ENCODE measurements at regions not wholly inside any gene's neighbourhood (a gene's known extent, or its start where the extent isn't known, plus 50 kb on each side); places are given as distances from the start of the nearest gene placed in this dataset.

DNA sequence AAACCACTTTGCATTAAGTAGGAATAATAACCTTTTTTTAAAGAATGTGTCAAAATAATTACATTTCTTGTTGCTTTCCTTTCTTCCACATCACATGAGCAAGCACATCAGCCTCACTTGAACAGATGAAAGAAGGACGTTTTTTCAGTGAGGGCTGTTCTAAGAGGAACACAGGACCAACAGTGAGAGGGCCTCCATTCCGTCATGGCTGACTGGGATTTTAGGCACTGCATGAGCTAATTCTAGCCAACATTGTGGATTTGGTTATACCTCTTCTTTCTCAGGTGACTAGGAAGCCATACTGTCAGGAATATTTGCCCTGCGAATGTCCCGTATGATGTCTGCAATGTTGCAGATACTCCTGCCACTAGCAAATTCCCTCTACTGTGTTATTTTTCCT, 87.6 kb downstream of the LINC00237 start (continued):
- no peak for TF ChIP-seq ZNF207 (IDR thresholded peaks at IDR 0.05; ENCODE audit: borderline replicate concordance)
- TF ChIP-seq MAFF (IDR thresholded peaks at IDR 0.05; ENCODE audit: low read depth, low read length), result no peak

DNA sequence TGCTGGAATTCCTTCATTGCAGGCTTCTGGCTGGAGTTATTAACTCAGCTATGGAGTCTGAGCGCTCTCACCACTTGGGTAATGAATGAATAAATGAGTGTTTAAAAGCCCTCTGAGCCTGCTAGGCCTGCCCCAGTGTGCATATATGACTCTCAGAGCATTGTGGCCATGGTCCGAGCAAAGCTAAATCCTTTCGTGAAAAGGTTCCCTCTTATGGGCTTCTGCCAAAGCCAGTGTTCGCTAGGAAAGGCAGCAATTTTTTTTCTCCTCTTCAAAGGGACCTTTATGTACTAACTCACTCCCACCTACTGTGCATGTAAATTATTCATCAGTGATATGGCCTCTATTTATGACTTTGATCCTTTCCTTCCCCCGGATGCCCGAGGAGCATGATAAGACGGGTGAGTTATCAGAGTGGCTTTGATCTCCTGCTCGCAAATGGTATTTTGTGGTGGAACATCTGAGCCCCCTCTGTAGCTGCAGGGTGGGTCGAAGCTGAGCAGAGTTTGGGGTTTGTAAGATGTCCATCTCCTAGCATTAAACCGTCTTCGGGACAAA, 88.6 kb downstream of the LINC00237 start:
- no TSS peak for BruUV-seq (replicated peaks)
- Histone ChIP-seq H2AFZ (ENCODE audit: low read length) (peak overlapping the region; percentile 1), H3K27me3 (ENCODE audit: control insufficient read depth in 1 of 2, insufficient read depth in 2 of 2, low read length in 2 of 2) (no peaks in the 10 kb centered on the region), H3K9me3 (ENCODE audit: low read length) (no peaks in the 10 kb centered on the region), H3K4me2 (ENCODE audit: low read depth, low read length) (peak overlapping the region; percentile 70), H3K9ac (ENCODE audit: insufficient read depth, low read depth, low read length) (peak overlapping the region; percentile 32; the same call in 1 of the 2 replicates), H3K36me3 (replicated peaks in 1 of 2; ENCODE audit: control insufficient read depth in 1 of 2, insufficient read depth in 2 of 2, low read length in 2 of 2) (no peaks in the 10 kb centered on the region), H3K4me3 (replicated peaks in 1 of 3; ENCODE audit: insufficient read depth in 1 of 3, low read depth in 2 of 3, low read length in 3 of 3) (peak overlapping the region in 2 of 3 experiments; percentile 6 to 17; a peak in 1 of 6 replicates), H3K79me2 (ENCODE audit: insufficient read depth, low read length) (no peaks in the 10 kb centered on the region), H3K4me1 (ENCODE audit: insufficient read depth, low read length) (peaks cover 72% of the 10 kb centered on the region), H4K20me1 (ENCODE audit: insufficient read depth, low read length) (no peaks in the 10 kb centered on the region), H3K27ac (ENCODE audit: extremely low read length, insufficient read depth, low read length) (peak overlapping the region; percentile 59)
- in situ Hi-C loops (cut with HindIII; ENCODE audit: extremely low pct_ligation_motif_present, low pct_unique_long_range_greater_than_20kb) (no loop called here), intact Hi-C loops (cut with micrococcal nuclease; ENCODE audit: unreplicated experiment) (loop anchor here (1.0 to 5.0 kb wide), 4 partner anchors 45 to 155 kb away; no protein-coding TSS in a partner anchor)
- DNase-seq (ENCODE audit: low spot score) (peak; percentile 99), ATAC-seq (peak; percentile 70), FAIRE-seq (peak; percentile 77)
- ChIA-PET CTCF (ENCODE audit: low intra/inter-chr PET ratio, low total read pairs) (no interaction called here), POLR2A (interaction anchor here (0.6 kb wide), 1 partner anchor 239 kb away, joined by 3 read pairs; no protein-coding TSS in a partner anchor)
- 2% methylated on average over 11 of the region's 11 CpGs for WGBS (ENCODE audit: low lambda C conversion rate)
- TF ChIP-seq SOX13 (IDR thresholded peaks at IDR 0.05) (no peak; the same call in 1 of the 2 replicates), SOX13 (CRISPR knock-in tag; conservative IDR thresholded peaks at IDR 0.05 in 1 of 2, IDR thresholded peaks at IDR 0.05 in 1 of 2) (peak in 1 of 2 experiments; percentile 81; a peak in 2 of 4 replicates), MIXL1 (CRISPR knock-in tag; IDR thresholded peaks at IDR 0.05) (no peak), SP1 (IDR thresholded peaks at IDR 0.05) (no peak), SP1 (CRISPR knock-in tag; IDR thresholded peaks at IDR 0.05) (peak; percentile 35; the same call in 1 of the 2 replicates), PREB (CRISPR knock-in tag; IDR thresholded peaks at IDR 0.05) (no peak), ZNF644 (CRISPR knock-in tag; IDR thresholded peaks at IDR 0.05; ENCODE audit: low read depth) (peak; percentile 10; the same call in 1 of the 2 replicates), ZNF660 (CRISPR knock-in tag; IDR thresholded peaks at IDR 0.05; ENCODE audit: borderline replicate concordance, low read depth) (no peak), SAP130 (CRISPR knock-in tag; IDR thresholded peaks at IDR 0.05; ENCODE audit: low read depth) (peak; percentile 68), CBFB (CRISPR knock-in tag; IDR thresholded peaks at IDR 0.05) (peak; percentile 88), ZNF24 (IDR thresholded peaks at IDR 0.05) (no peak), SP2 (CRISPR knock-in tag; IDR thresholded peaks at IDR 0.05) (no peak), MED13 (CRISPR knock-in tag; IDR thresholded peaks at IDR 0.05) (peak; percentile 79; the same call in 1 of the 2 replicates), PPARG (CRISPR knock-in tag; conservative IDR thresholded peaks at IDR 0.05) (peak; percentile 76; the same call in 1 of the 2 replicates), PITX1 (CRISPR knock-in tag; IDR thresholded peaks at IDR 0.05) (peak; percentile 58; the same call in 1 of the 2 replicates), E2F1 (CRISPR knock-in tag; IDR thresholded peaks at IDR 0.05) (no peak), ARID2 (CRISPR knock-in tag; IDR thresholded peaks at IDR 0.05; ENCODE audit: borderline replicate concordance) (no peak), NR3C1 (CRISPR knock-in tag; IDR thresholded peaks at IDR 0.05) (no peak), NFE2L1 (CRISPR knock-in tag; IDR thresholded peaks at IDR 0.05; ENCODE audit: borderline replicate concordance) (no peak), ISL2 (CRISPR knock-in tag; IDR thresholded peaks at IDR 0.05) (peak; percentile 97), TAF1 (CRISPR knock-in tag; IDR thresholded peaks at IDR 0.05) (0 out of 2 replicates have a peak, but pooled peaks have one; percentile 42)
- TF ChIP-seq, protein P1, sequence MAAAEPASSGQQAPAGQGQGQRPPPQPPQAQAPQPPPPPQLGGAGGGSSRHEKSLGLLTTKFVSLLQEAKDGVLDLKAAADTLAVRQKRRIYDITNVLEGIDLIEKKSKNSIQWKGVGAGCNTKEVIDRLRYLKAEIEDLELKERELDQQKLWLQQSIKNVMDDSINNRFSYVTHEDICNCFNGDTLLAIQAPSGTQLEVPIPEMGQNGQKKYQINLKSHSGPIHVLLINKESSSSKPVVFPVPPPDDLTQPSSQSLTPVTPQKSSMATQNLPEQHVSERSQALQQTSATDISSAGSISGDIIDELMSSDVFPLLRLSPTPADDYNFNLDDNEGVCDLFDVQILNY (CRISPR knock-in tag; conservative IDR thresholded peaks at IDR 0.05), result no peak
